GM23338 (cell line): ENCODE measurements at regions not wholly inside any gene's neighbourhood (a gene's known extent, or its start where the extent isn't known, plus 50 kb on each side); places are given as distances from the start of the nearest gene placed in this dataset.

ENCODE experiments used
- ATAC-seq: fragments of 200-7000 bp; cut with Tn5 transposase; 3 replicates; pipeline ENCODE4 v1.9.1; 2020
- DNase-seq: peaks from one replicate; pipeline ENCODE4 v3.0.0-alpha.2; 2015; ENCODE audit warnings: low spot score
- H2AFZ ChIP-seq: fragments of 200-600 bp; sonication (generic); 2 replicates; pipeline ENCODE4 v1.8.0; 2016; ENCODE audit warnings: antibody characterized with exemption, mild to moderate bottlenecking, moderate library complexity
- H3F3A ChIP-seq: fragments of 200-600 bp; sonication (generic); replicated peaks from 2 replicates; pipeline ENCODE4 v1.8.0; 2017; ENCODE audit warnings: antibody characterized with exemption, mixed run types, low read depth
- H3K27ac ChIP-seq: fragments of 200-600 bp; sonication (generic); 2 replicates; pipeline ENCODE4 v1.6.1; 2016; ENCODE audit warnings: low read depth
- H3K27me3 ChIP-seq: fragments of 200-600 bp; sonication (generic); 2 replicates; pipeline ENCODE4 v1.8.0; 2016; ENCODE audit warnings: mild to moderate bottlenecking, mixed run types, moderate library complexity; ENCODE audit not compliant: insufficient read depth
- H3K36me3 ChIP-seq: fragments of 200-600 bp; sonication (generic); 2 replicates; pipeline ENCODE4 v1.8.0; 2016; ENCODE audit warnings: mild to moderate bottlenecking; ENCODE audit not compliant: insufficient read depth
- H3K4me1 ChIP-seq: fragments of 200-600 bp; sonication (generic); 2 replicates; pipeline ENCODE4 v1.8.0; 2016; ENCODE audit warnings: mild to moderate bottlenecking, moderate library complexity; ENCODE audit not compliant: insufficient read depth
- H3K4me2 ChIP-seq: fragments of 200-600 bp; sonication (generic); 2 replicates; pipeline ENCODE4 v1.7.1; 2017; ENCODE audit warnings: mixed run types
- H3K4me3 ChIP-seq: fragments of 200-600 bp; sonication (generic); 2 replicates; pipeline ENCODE4 v1.6.1; 2016; ENCODE audit warnings: mixed run types
- H3K79me2 ChIP-seq: fragments of 200-600 bp; sonication (generic); replicated peaks from 2 replicates; pipeline ENCODE4 v1.8.0; 2017; ENCODE audit warnings: mild to moderate bottlenecking; ENCODE audit not compliant: insufficient read depth
- H3K9me2 ChIP-seq: fragments of 200-600 bp; sonication (generic); 2 replicates; pipeline ENCODE4 v1.8.0; 2017; ENCODE audit not compliant: insufficient read depth
- H4K20me1 ChIP-seq: fragments of 200-600 bp; sonication (generic); replicated peaks from 2 replicates; pipeline ENCODE4 v1.8.0; 2017; ENCODE audit warnings: mild to moderate bottlenecking; ENCODE audit not compliant: insufficient read depth
- H3K27ac Mint-ChIP-seq: 2 replicates; pipeline ENCODE4 v1.8.0; 2020; ENCODE audit warnings: inconsistent platforms, mild to moderate bottlenecking, moderate library complexity, mixed read lengths
- H3K27me3 Mint-ChIP-seq: 3 replicates; pipeline ENCODE4 v1.8.0; 2022; ENCODE audit warnings: low read depth, mild to moderate bottlenecking, moderate library complexity, mixed read lengths, inconsistent platforms; ENCODE audit not compliant: insufficient read depth, poor library complexity
- H3K36me3 Mint-ChIP-seq: 3 replicates; pipeline ENCODE4 v1.8.0; 2021; ENCODE audit warnings: low read depth, mild to moderate bottlenecking, inconsistent platforms, moderate library complexity, mixed read lengths
- H3K4me1 Mint-ChIP-seq: 3 replicates; pipeline ENCODE4 v1.8.0; 2020; ENCODE audit warnings: mild to moderate bottlenecking, inconsistent platforms, mixed read lengths
- H3K4me3 Mint-ChIP-seq: 3 replicates; pipeline ENCODE4 v1.8.0; 2021; ENCODE audit warnings: moderate library complexity, mild to moderate bottlenecking, inconsistent platforms, mixed read lengths
- H3K9me3 Mint-ChIP-seq: 3 replicates; pipeline ENCODE4 v1.8.0; 2020; ENCODE audit warnings: moderate library complexity, mild to moderate bottlenecking, inconsistent platforms, mixed read lengths
- ETS1 ChIP-seq: IDR thresholded peaks from 2 replicates; pipeline ENCODE4 v1.6.1; 2016; ENCODE audit warnings: antibody characterized with exemption
- EZH2phosphoT487 ChIP-seq: fragments of 200-600 bp; sonication (generic); IDR thresholded peaks from one replicate; pipeline ENCODE4 v1.8.1; 2018; ENCODE audit warnings: antibody characterized with exemption; ENCODE audit not compliant: unreplicated experiment
- NANOG ChIP-seq: IDR thresholded peaks from 2 replicates; pipeline ENCODE4 v1.6.1; 2016; ENCODE audit warnings: antibody characterized with exemption, borderline replicate concordance
- REST ChIP-seq: IDR thresholded peaks from one replicate; pipeline ENCODE4 v1.6.1; 2018; ENCODE audit warnings: antibody characterized with exemption; ENCODE audit not compliant: unreplicated experiment
- STAT1 ChIP-seq: IDR thresholded peaks from one replicate; pipeline ENCODE4 v1.6.1; 2016; ENCODE audit warnings: antibody characterized with exemption; ENCODE audit not compliant: unreplicated experiment
- ZNF114 ChIP-seq: fragments of 250-450 bp; sonication (Bioruptor Pico); IDR thresholded peaks from 2 replicates; pipeline ENCODE4 v1.5.0; 2020; ENCODE audit warnings: mild to moderate bottlenecking, moderate library complexity
- ZNF331 ChIP-seq: fragments of 250-450 bp; sonication (Bioruptor Pico); IDR thresholded peaks from 2 replicates; pipeline ENCODE4 v1.5.0; 2020; ENCODE audit warnings: low read depth, mild to moderate bottlenecking, moderate library complexity

GRCh38 chr12:91861554-91861953 is 284.1 kb downstream of the BTG1 start:
- Mint-ChIP-seq H3K4me1 (peaks cover 6% of the 10 kb centered on the region; the same call in 1 of the 3 replicates), H3K27me3 (no peaks in the 10 kb centered on the region), H3K36me3 (no peaks in the 10 kb centered on the region), H3K9me3 (no peaks in the 10 kb centered on the region), H3K27ac (no peak overlapping the region), H3K4me3 (no peak overlapping the region)
- Histone ChIP-seq H4K20me1 (no peaks in the 10 kb centered on the region), H3K79me2 (no peaks in the 10 kb centered on the region), H3K27me3 (no peaks in the 10 kb centered on the region), H3K27ac (no peak overlapping the region), H2AFZ (no peak overlapping the region), H3K4me3 (no peak overlapping the region), H3K36me3 (no peaks in the 10 kb centered on the region), H3K4me2 (no peak overlapping the region), H3F3A (no peaks in the 10 kb centered on the region), H3K9me2 (peaks cover 4% of the 10 kb centered on the region; the same call in 1 of the 2 replicates), H3K4me1 (no peaks in the 10 kb centered on the region)
- ATAC-seq, result no peak
- DNase-seq, result no peak
- no peak for TF ChIP-seq ETS1
- TF ChIP-seq EZH2phosphoT487, result no peak

- Histone ChIP-seq H3K4me2 (no peak overlapping the region), H3K79me2 (no peaks in the 10 kb centered on the region), H3K36me3 (no peaks in the 10 kb centered on the region), H3F3A (no peaks in the 10 kb centered on the region), H3K4me3 (no peak overlapping the region), H3K27ac (no peak overlapping the region), H3K4me1 (no peaks in the 10 kb centered on the region), H3K27me3 (no peaks in the 10 kb centered on the region), H2AFZ (no peak overlapping the region), H3K9me2 (no peaks in the 10 kb centered on the region), H4K20me1 (no peaks in the 10 kb centered on the region)
- no peak overlapping the region for H3K4me3 Mint-ChIP-seq
- peaks cover 6% of the 10 kb centered on the region; the same call in 2 of the 3 replicates for H3K4me1 Mint-ChIP-seq
- no peaks in the 10 kb centered on the region for H3K9me3 Mint-ChIP-seq
- H3K36me3 Mint-ChIP-seq, result no peaks in the 10 kb centered on the region
- H3K27ac Mint-ChIP-seq, result no peak overlapping the region
- DNase-seq (no peak), ATAC-seq (no peak)
- TF ChIP-seq STAT1, result no peak
- no peaks in the 10 kb centered on the region for H3K27me3 Mint-ChIP-seq
Measured at GRCh38 chr12:91859347-91859746, 286.3 kb downstream of the BTG1 start.

DNA sequence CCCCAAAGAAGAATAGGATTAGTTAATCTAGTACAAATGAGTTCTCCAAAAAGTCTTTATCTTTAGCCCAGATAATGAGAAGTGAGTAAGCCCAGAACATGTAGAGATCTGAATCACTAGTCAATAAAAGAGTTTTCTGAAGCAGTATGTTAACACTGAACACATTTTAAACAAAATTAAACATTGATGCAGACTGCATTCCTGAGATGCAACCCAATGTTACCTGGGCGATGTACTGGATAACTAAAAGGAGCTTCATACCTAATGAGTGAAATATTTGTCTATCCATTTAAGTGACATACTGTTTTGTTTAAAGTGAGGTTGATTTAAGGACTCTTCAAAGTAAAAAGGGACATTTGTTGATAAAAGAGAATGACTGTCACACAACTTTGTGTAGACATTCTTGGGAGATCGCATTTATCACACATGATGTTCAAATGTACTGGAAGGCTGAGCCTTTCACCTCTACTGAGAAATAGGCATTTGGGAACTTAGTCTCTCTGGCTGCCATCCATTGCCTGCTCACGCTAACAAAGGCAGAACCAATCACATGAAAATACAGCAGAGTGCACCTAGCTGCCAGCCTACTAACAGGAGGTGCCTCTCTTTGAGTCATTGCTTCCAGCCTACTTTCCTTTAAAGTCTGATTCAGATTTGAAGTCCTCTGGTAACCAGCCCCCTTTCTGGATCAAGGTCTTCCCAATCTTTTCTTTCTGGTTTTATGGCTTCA is 287.7 kb downstream of the BTG1 start:
- Mint-ChIP-seq H3K27me3 (peaks cover 1% of the 10 kb centered on the region), H3K4me3 (no peak overlapping the region), H3K36me3 (no peaks in the 10 kb centered on the region), H3K4me1 (peaks cover 6% of the 10 kb centered on the region; the same call in 2 of the 3 replicates), H3K9me3 (no peaks in the 10 kb centered on the region), H3K27ac (no peak overlapping the region)
- no peak overlapping the region for H3K4me2 ChIP-seq
- no peak for ATAC-seq
- no peaks in the 10 kb centered on the region for H4K20me1 ChIP-seq
- no peak overlapping the region for H3K27ac ChIP-seq
- H3K79me2 ChIP-seq, result no peaks in the 10 kb centered on the region
- no peaks in the 10 kb centered on the region for H3K27me3 ChIP-seq
- H3K4me1 ChIP-seq, result no peaks in the 10 kb centered on the region
- H3K4me3 ChIP-seq, result no peak overlapping the region
- no peak overlapping the region for H2AFZ ChIP-seq
- no peaks in the 10 kb centered on the region for H3K36me3 ChIP-seq
- DNase-seq, result no peak
- H3K9me2 ChIP-seq, result no peaks in the 10 kb centered on the region
- no peaks in the 10 kb centered on the region for H3F3A ChIP-seq
- TF ChIP-seq NANOG (no peak), ZNF331 (CRISPR knock-in tag) (no peak), REST (no peak), ZNF114 (no peak), EZH2phosphoT487 (no peak)
